ENCODE measurements at regions not wholly inside any gene's neighbourhood (a gene's known extent, or its start where the extent isn't known, plus 50 kb on each side); places are given as distances from the start of the nearest gene placed in this dataset.

- 88 to 100% methylated on average over 1 of the region's 1 CpG for WGBS, 2 donors (ENCODE audit: low coverage in 1 of 2)
- no peak overlapping the region for H3K27ac ChIP-seq
- DNase-seq: no peak
- in situ Hi-C loops (cut with MboI; ENCODE audit: low pct_ligation_motif_present in 1 of 4, low pct_unique_long_range_greater_than_20kb in 1 of 4, low sequenced_read_pairs in 3 of 4): no loop called here
- H3K36me3 ChIP-seq: no peaks in the 10 kb centered on the region
- no peak for TF ChIP-seq EP300 (IDR thresholded peaks at IDR 0.05; ENCODE audit: low read depth)
- TF ChIP-seq, protein P1, sequence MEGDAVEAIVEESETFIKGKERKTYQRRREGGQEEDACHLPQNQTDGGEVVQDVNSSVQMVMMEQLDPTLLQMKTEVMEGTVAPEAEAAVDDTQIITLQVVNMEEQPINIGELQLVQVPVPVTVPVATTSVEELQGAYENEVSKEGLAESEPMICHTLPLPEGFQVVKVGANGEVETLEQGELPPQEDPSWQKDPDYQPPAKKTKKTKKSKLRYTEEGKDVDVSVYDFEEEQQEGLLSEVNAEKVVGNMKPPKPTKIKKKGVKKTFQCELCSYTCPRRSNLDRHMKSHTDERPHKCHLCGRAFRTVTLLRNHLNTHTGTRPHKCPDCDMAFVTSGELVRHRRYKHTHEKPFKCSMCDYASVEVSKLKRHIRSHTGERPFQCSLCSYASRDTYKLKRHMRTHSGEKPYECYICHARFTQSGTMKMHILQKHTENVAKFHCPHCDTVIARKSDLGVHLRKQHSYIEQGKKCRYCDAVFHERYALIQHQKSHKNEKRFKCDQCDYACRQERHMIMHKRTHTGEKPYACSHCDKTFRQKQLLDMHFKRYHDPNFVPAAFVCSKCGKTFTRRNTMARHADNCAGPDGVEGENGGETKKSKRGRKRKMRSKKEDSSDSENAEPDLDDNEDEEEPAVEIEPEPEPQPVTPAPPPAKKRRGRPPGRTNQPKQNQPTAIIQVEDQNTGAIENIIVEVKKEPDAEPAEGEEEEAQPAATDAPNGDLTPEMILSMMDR (IDR thresholded peaks at IDR 0.05): no peak
- no peak for TF ChIP-seq POLR2A (IDR thresholded peaks at IDR 0.05)
- TF ChIP-seq POLR2AphosphoS5 (IDR thresholded peaks at IDR 0.05): no peak
- H3K27me3 ChIP-seq: no peaks in the 10 kb centered on the region
- peaks cover 0 to 5% of the 10 kb centered on the region in 2 donors for H3K9me3 ChIP-seq
- no peak overlapping the region for H3K4me3 ChIP-seq
- intact Hi-C loops (cut with DNase I; ENCODE audit: low total_unique reads): no loop called here
- H3K4me1 ChIP-seq: peaks cover 0 to 24% (median 2%) of the 10 kb centered on the region in 4 donors
These were observed 131.5 kb upstream of the FAT1 start for GRCh38 chr4:186855111-186855510.

- intact Hi-C loops (cut with DNase I; ENCODE audit: low total_unique reads): no loop called here
- no peak overlapping the region for H3K4me3 ChIP-seq
- TF ChIP-seq POLR2A (IDR thresholded peaks at IDR 0.05) (no peak), EP300 (IDR thresholded peaks at IDR 0.05; ENCODE audit: low read depth) (no peak)
- TF ChIP-seq, protein P1 (IDR thresholded peaks at IDR 0.05): no peak
- in situ Hi-C loops (cut with MboI; ENCODE audit: low pct_ligation_motif_present in 1 of 4, low pct_unique_long_range_greater_than_20kb in 1 of 4, low sequenced_read_pairs in 3 of 4): no loop called here
- H3K27me3 ChIP-seq: no peaks in the 10 kb centered on the region
- no peak for DNase-seq
- no peaks in the 10 kb centered on the region for H3K36me3 ChIP-seq
- no peak overlapping the region for H3K27ac ChIP-seq
- no peaks in the 10 kb centered on the region for H3K9me3 ChIP-seq
- H3K4me1 ChIP-seq: peaks cover 0 to 10% (median 2%) of the 10 kb centered on the region in 4 donors
These were observed 134.1 kb upstream of the FAT1 start for GRCh38 chr4:186857793-186858192.

DNA sequence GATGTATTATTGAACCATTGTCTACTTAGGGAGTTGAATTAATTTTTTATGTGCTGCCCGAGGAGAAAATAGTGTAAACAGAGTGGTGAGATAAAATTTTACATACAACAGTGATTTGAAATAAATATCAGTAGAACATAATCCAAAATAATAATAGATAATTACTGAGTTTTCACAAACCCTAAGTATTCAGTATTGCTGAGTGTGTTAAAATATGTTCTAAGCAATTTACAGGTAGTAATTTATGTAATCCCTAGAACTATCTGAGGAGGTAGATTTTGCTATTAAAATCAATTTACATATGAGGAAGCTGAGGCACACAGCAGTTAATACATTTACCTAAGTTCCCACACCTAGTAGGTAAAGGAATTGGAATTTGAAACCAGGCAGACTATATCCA lies 134.7 kb upstream of the FAT1 start:
- in situ Hi-C loops (cut with MboI; ENCODE audit: low pct_ligation_motif_present in 1 of 4, low pct_unique_long_range_greater_than_20kb in 1 of 4, low sequenced_read_pairs in 3 of 4): no loop called here
- Histone ChIP-seq H3K27me3 (no peaks in the 10 kb centered on the region), H3K36me3 (no peaks in the 10 kb centered on the region), H3K27ac (no peak overlapping the region), H3K4me1 (peaks cover 0 to 5% (median 0%) of the 10 kb centered on the region in 4 donors), H3K9me3 (no peaks in the 10 kb centered on the region), H3K4me3 (no peak overlapping the region)
- intact Hi-C loops (cut with DNase I; ENCODE audit: low total_unique reads): no loop called here
- TF ChIP-seq POLR2A (IDR thresholded peaks at IDR 0.05): no peak
- TF ChIP-seq POLR2AphosphoS5 (IDR thresholded peaks at IDR 0.05): no peak
- DNase-seq: no peak
- 68 to 90% methylated on average over 1 of the region's 1 CpG for WGBS, 2 donors (ENCODE audit: low coverage in 1 of 2)

DNA sequence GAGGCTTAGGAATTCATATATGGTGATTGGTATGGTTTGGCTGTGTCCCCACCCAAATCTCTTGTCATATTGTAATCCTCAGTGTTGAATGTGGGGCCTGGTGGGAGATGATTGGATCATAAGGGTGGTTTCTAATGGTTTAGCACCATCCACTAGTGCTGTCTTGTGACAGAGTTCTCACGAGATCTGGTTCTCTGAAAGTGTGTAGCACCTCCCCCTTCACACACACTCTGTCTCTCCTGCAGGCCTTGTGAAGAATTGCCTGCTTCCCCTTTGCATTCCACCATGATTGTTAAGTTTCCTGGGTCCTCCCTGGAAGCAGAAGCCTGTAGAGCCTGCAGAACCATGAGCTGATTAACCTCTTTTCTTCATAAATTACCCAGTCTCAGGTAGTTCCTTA lies 135.8 kb upstream of the FAT1 start:
- H3K4me1 ChIP-seq: no peaks in the 10 kb centered on the region
- WGBS, 2 donors (ENCODE audit: low coverage in 1 of 2): 94% methylated on average over 1 of the region's 1 CpG; no CpG with 5 or more reads in 1 of the 2 donors
- no peak overlapping the region for H3K4me3 ChIP-seq
- in situ Hi-C loops (cut with MboI; ENCODE audit: low pct_ligation_motif_present in 1 of 4, low pct_unique_long_range_greater_than_20kb in 1 of 4, low sequenced_read_pairs in 3 of 4): no loop called here
- TF ChIP-seq POLR2A (IDR thresholded peaks at IDR 0.05) (no peak), POLR2AphosphoS5 (IDR thresholded peaks at IDR 0.05) (no peak), EP300 (IDR thresholded peaks at IDR 0.05; ENCODE audit: low read depth) (no peak)
- TF ChIP-seq, protein P1 (IDR thresholded peaks at IDR 0.05): no peak
- no peaks in the 10 kb centered on the region for H3K36me3 ChIP-seq
- H3K9me3 ChIP-seq: no peaks in the 10 kb centered on the region
- intact Hi-C loops (cut with DNase I; ENCODE audit: low total_unique reads): no loop called here
- DNase-seq: no peak
- H3K27me3 ChIP-seq: no peaks in the 10 kb centered on the region
- H3K27ac ChIP-seq: no peak overlapping the region

- no peaks in the 10 kb centered on the region for H3K36me3 ChIP-seq
- H3K9me3 ChIP-seq: no peaks in the 10 kb centered on the region
- no peak overlapping the region for H3K27ac ChIP-seq
- no peak for TF ChIP-seq EP300 (IDR thresholded peaks at IDR 0.05; ENCODE audit: low read depth)
- TF ChIP-seq, protein P1 (IDR thresholded peaks at IDR 0.05): no peak
- TF ChIP-seq POLR2AphosphoS5 (IDR thresholded peaks at IDR 0.05): no peak
- no peak for TF ChIP-seq POLR2A (IDR thresholded peaks at IDR 0.05)
- no peak overlapping the region for H3K4me3 ChIP-seq
- in situ Hi-C loops (cut with MboI; ENCODE audit: low pct_ligation_motif_present in 1 of 4, low pct_unique_long_range_greater_than_20kb in 1 of 4, low sequenced_read_pairs in 3 of 4) (no loop called here), intact Hi-C loops (cut with DNase I; ENCODE audit: low total_unique reads) (no loop called here)
- no peaks in the 10 kb centered on the region for H3K4me1 ChIP-seq
- H3K27me3 ChIP-seq: no peaks in the 10 kb centered on the region
- no peak for DNase-seq
These were observed 137.7 kb upstream of the FAT1 start for GRCh38 chr4:186861317-186861716.

Data from transverse colon (tissue), 4 donors.